K562 (cell line): ENCODE measurements at regions not wholly inside any gene's neighbourhood (a gene's known extent, or its start where the extent isn't known, plus 50 kb on each side); places are given as distances from the start of the nearest gene placed in this dataset.

Experiments
- ARHGAP35 ChIP-seq: fragments of 450-650 bp; IDR thresholded peaks from 2 replicates; pipeline ENCODE4 v1.6.1; 2018; ENCODE audit not compliant: partially characterized antibody
- ATF2 ChIP-seq: sonication (generic); formaldehyde crosslinking; IDR thresholded peaks from 2 replicates; pipeline ENCODE4 v1.8.1; 2022; ENCODE audit warnings: missing genetic modification reagents
- FOS ChIP-seq: IDR thresholded peaks from 3 replicates; pipeline ENCODE4 v1.6.1; 2011; ENCODE audit not compliant: insufficient read length; ENCODE audit errors: extremely low read depth
- GABPB2 ChIP-seq: fragments of 250-450 bp; sonication (Bioruptor Pico); conservative IDR thresholded peaks from 2 replicates; pipeline ENCODE4 v1.5.1; 2021; ENCODE audit warnings: mild to moderate bottlenecking
- HDAC2 ChIP-seq: fragments of 450-650 bp; IDR thresholded peaks from 2 replicates; pipeline ENCODE4 v1.6.1; 2016; ENCODE audit warnings: mild to moderate bottlenecking
- HNRNPLL ChIP-seq: fragments of 200-400 bp; formaldehyde crosslinking; IDR thresholded peaks from 2 replicates; pipeline ENCODE4 v1.6.1; 2017; ENCODE audit warnings: low read length, low read depth, mild to moderate bottlenecking; ENCODE audit not compliant: poor library complexity, severe bottlenecking
- MXD1 ChIP-seq: fragments of 250-450 bp; sonication (Bioruptor Pico); IDR thresholded peaks from 2 replicates; pipeline ENCODE4 v1.8.0; 2021; ENCODE audit warnings: borderline replicate concordance, mild to moderate bottlenecking, moderate library complexity; ENCODE audit not compliant: poor library complexity, severe bottlenecking
- RBM17 ChIP-seq: fragments of 200-400 bp; formaldehyde crosslinking; IDR thresholded peaks from 2 replicates; pipeline ENCODE4 v1.6.1; 2017; ENCODE audit warnings: low read depth, mild to moderate bottlenecking, low read length, borderline replicate concordance
- RFX5 ChIP-seq: IDR thresholded peaks from 2 replicates; pipeline ENCODE4 v1.6.1; 2011; ENCODE audit warnings: low read depth, mild to moderate bottlenecking, improper control_type of control experiment, low read length
- SAFB ChIP-seq: fragments of 200-400 bp; formaldehyde crosslinking; IDR thresholded peaks from 2 replicates; pipeline ENCODE4 v1.6.1; 2017; ENCODE audit warnings: low read depth, low read length, borderline replicate concordance
- ZNF277 ChIP-seq: fragments of 250-450 bp; sonication (Bioruptor Pico); IDR thresholded peaks from 2 replicates; pipeline ENCODE4 v1.8.0; 2022; ENCODE audit warnings: inconsistent platforms, mild to moderate bottlenecking, moderate library complexity, borderline replicate concordance
- ZNF280A ChIP-seq: fragments of 450-650 bp; IDR thresholded peaks from 2 replicates; pipeline ENCODE4 v1.6.1; 2018; ENCODE audit warnings: mild to moderate bottlenecking, low read depth; ENCODE audit not compliant: partially characterized antibody
- ZNF583 ChIP-seq: fragments of 250-450 bp; sonication (Bioruptor Pico); IDR thresholded peaks from 2 replicates; pipeline ENCODE4 v1.4.0; 2020

GRCh38 chr1:4848431-4848830 lies 194.0 kb downstream of the AJAP1 start (continued):
- no peak for TF ChIP-seq GABPB2 (CRISPR knock-in tag)
- TF ChIP-seq MXD1, result no peak
- no peak for TF ChIP-seq HDAC2
- no peak for TF ChIP-seq ZNF277 (CRISPR knock-in tag)
- TF ChIP-seq ARHGAP35, result no peak
- no peak for TF ChIP-seq ZNF280A
- TF ChIP-seq SAFB, result no peak
- no peak for TF ChIP-seq ZNF583 (CRISPR knock-in tag)
- TF ChIP-seq HNRNPLL, result no peak
- no peak for TF ChIP-seq FOS
- TF ChIP-seq RFX5, result no peak
- TF ChIP-seq RBM17, result no peak
- no peak for TF ChIP-seq ATF2 (CRISPR knock-in tag)
